ENCODE measurements at regions not wholly inside any gene's neighbourhood (a gene's known extent, or its start where the extent isn't known, plus 50 kb on each side); places are given as distances from the start of the nearest gene placed in this dataset.

GRCh38 chr2:51511002-51511401 lies 479.1 kb upstream of the NRXN1 start:
- Histone ChIP-seq H3K4me3 (ENCODE audit: low read depth, low read length, poor library complexity, severe bottlenecking) (no peak overlapping the region), H3K4me1 (ENCODE audit: insufficient read depth, low read length, poor library complexity, severe bottlenecking) (no peaks in the 10 kb centered on the region), H3K27ac (ENCODE audit: low read depth, low read length, poor library complexity, severe bottlenecking) (no peak overlapping the region), H3K27me3 (replicated peaks; ENCODE audit: insufficient read depth, low read depth, low read length, poor library complexity) (peaks cover 7% of the 10 kb centered on the region), H3K9me3 (ENCODE audit: low read depth, low read length, poor library complexity, severe bottlenecking) (no peaks in the 10 kb centered on the region), H3K36me3 (ENCODE audit: insufficient read depth, low read length, poor library complexity, severe bottlenecking) (no peaks in the 10 kb centered on the region)
- POLR2A ChIA-PET (ENCODE audit: low non-redundant PET): no interaction called here
- DNase-seq (ENCODE audit: low spot score): no peak
- CTCF ChIA-PET: no interaction called here
- intact Hi-C loops (cut with micrococcal nuclease; ENCODE audit: unreplicated experiment): no loop called here
- no TSS peak for BruUV-seq (replicated peaks)
- TF ChIP-seq CTCF (conservative IDR thresholded peaks at IDR 0.05; ENCODE audit: low read depth, low read length) (no peak), EZH2 (IDR thresholded peaks at IDR 0.05; ENCODE audit: borderline replicate concordance, low read depth, low read length, poor library complexity, severe bottlenecking) (no peak)

- H3K36me3 ChIP-seq (ENCODE audit: insufficient read depth, low read length, poor library complexity, severe bottlenecking): no peaks in the 10 kb centered on the region
- POLR2A ChIA-PET (ENCODE audit: low non-redundant PET): no interaction called here
- H3K27me3 ChIP-seq (replicated peaks; ENCODE audit: insufficient read depth, low read depth, low read length, poor library complexity): peaks cover 7% of the 10 kb centered on the region
- CTCF ChIA-PET: no interaction called here
- no peak overlapping the region for H3K4me3 ChIP-seq (ENCODE audit: low read depth, low read length, poor library complexity, severe bottlenecking)
- TF ChIP-seq CTCF (conservative IDR thresholded peaks at IDR 0.05; ENCODE audit: low read depth, low read length): no peak
- TF ChIP-seq EZH2 (IDR thresholded peaks at IDR 0.05; ENCODE audit: borderline replicate concordance, low read depth, low read length, poor library complexity, severe bottlenecking): no peak
- no peak for DNase-seq (ENCODE audit: low spot score)
- no TSS peak for BruUV-seq (replicated peaks)
- no peak overlapping the region for H3K27ac ChIP-seq (ENCODE audit: low read depth, low read length, poor library complexity, severe bottlenecking)
- no peaks in the 10 kb centered on the region for H3K9me3 ChIP-seq (ENCODE audit: low read depth, low read length, poor library complexity, severe bottlenecking)
- intact Hi-C loops (cut with micrococcal nuclease; ENCODE audit: unreplicated experiment): no loop called here
- no peaks in the 10 kb centered on the region for H3K4me1 ChIP-seq (ENCODE audit: insufficient read depth, low read length, poor library complexity, severe bottlenecking)
Measured at GRCh38 chr2:51510303-51510702, 478.4 kb upstream of the NRXN1 start.

GRCh38 chr2:51505533-51505932 lies 473.6 kb upstream of the NRXN1 start:
- no peaks in the 10 kb centered on the region for H3K4me1 ChIP-seq (ENCODE audit: insufficient read depth, low read length, poor library complexity, severe bottlenecking)
- ChIA-PET CTCF (interaction anchor here (0.7 kb wide), 1 partner anchor 969 kb away, joined by 3 read pairs; no protein-coding TSS in a partner anchor), POLR2A (ENCODE audit: low non-redundant PET) (no interaction called here)
- no TSS peak for BruUV-seq (replicated peaks)
- TF ChIP-seq CTCF (conservative IDR thresholded peaks at IDR 0.05; ENCODE audit: low read depth, low read length) (peak; percentile 46), EZH2 (IDR thresholded peaks at IDR 0.05; ENCODE audit: borderline replicate concordance, low read depth, low read length, poor library complexity, severe bottlenecking) (no peak)
- no peak overlapping the region for H3K27ac ChIP-seq (ENCODE audit: low read depth, low read length, poor library complexity, severe bottlenecking)
- H3K27me3 ChIP-seq (replicated peaks; ENCODE audit: insufficient read depth, low read depth, low read length, poor library complexity): no peaks in the 10 kb centered on the region
- intact Hi-C loops (cut with micrococcal nuclease; ENCODE audit: unreplicated experiment): no loop called here
- H3K4me3 ChIP-seq (ENCODE audit: low read depth, low read length, poor library complexity, severe bottlenecking): no peak overlapping the region
- H3K9me3 ChIP-seq (ENCODE audit: low read depth, low read length, poor library complexity, severe bottlenecking): no peaks in the 10 kb centered on the region
- peak; percentile 38 for DNase-seq (ENCODE audit: low spot score)
- no peaks in the 10 kb centered on the region for H3K36me3 ChIP-seq (ENCODE audit: insufficient read depth, low read length, poor library complexity, severe bottlenecking)
